ENCODE measurements at regions not wholly inside any gene's neighbourhood (a gene's known extent, or its start where the extent isn't known, plus 50 kb on each side); places are given as distances from the start of the nearest gene placed in this dataset.
"Not testable (repeated sequence)": the region's sequence is repeated elsewhere in the genome, so short reads cannot be mapped to it uniquely, and the experiment has no call there.

GRCh38 chr11:91063399-91063798, 840.5 kb upstream of the CHORDC1 start:
- not testable (repeated sequence) for TF ChIP-seq RORB (CRISPR knock-in tag; IDR thresholded peaks at IDR 0.05); CTCF (IDR thresholded peaks at IDR 0.05); HMGXB4 (CRISPR knock-in tag; IDR thresholded peaks at IDR 0.05); TCF7 (CRISPR knock-in tag; IDR thresholded peaks at IDR 0.05; ENCODE audit: low read depth); IRF2 (CRISPR knock-in tag; IDR thresholded peaks at IDR 0.05; ENCODE audit: borderline replicate concordance, low read depth)
